H9 (cell line): ENCODE measurements at regions not wholly inside any gene's neighbourhood (a gene's known extent, or its start where the extent isn't known, plus 50 kb on each side); places are given as distances from the start of the nearest gene placed in this dataset.
"Not testable (repeated sequence)": the region's sequence is repeated elsewhere in the genome, so short reads cannot be mapped to it uniquely, and the experiment has no call there.

Experiments
- DNase-seq: peaks from one replicate; pipeline ENCODE4 v3.0.0-alpha.2; 2017
- H2AFZ ChIP-seq: one replicate; pipeline ENCODE4 v1.6.1; 2013; ENCODE audit warnings: mild to moderate bottlenecking, low read length, control low read depth, moderate library complexity
- H2AK5ac ChIP-seq: 2 replicates; pipeline ENCODE4 v1.6.1; 2013; ENCODE audit warnings: low read length, control low read depth, mixed read lengths; ENCODE audit not compliant: insufficient read length
- H2BK120ac ChIP-seq: one replicate; pipeline ENCODE4 v1.6.1; 2013; ENCODE audit warnings: low read depth, mild to moderate bottlenecking, low read length, control low read depth, inconsistent platforms; ENCODE audit not compliant: poor library complexity, severe bottlenecking
- H2BK12ac ChIP-seq: 2 replicates; pipeline ENCODE4 v1.6.1; 2013; ENCODE audit warnings: low read length, control low read depth, mixed read lengths, low read depth; ENCODE audit not compliant: insufficient read length
- H2BK15ac ChIP-seq: 2 replicates; pipeline ENCODE4 v1.6.1; 2013; ENCODE audit warnings: low read depth, low read length, control low read depth
- H2BK20ac ChIP-seq: one replicate; pipeline ENCODE4 v1.6.1; 2013; ENCODE audit warnings: low read depth, mild to moderate bottlenecking, low read length, control low read depth, inconsistent platforms; ENCODE audit not compliant: poor library complexity, severe bottlenecking
- H2BK5ac ChIP-seq: 2 replicates; pipeline ENCODE4 v1.6.1; 2013; ENCODE audit warnings: low read length, control low read depth, mixed read lengths; ENCODE audit not compliant: insufficient read length
- H3K14ac ChIP-seq: 2 replicates; pipeline ENCODE4 v1.6.1; 2013; ENCODE audit warnings: low read length, control low read depth; ENCODE audit not compliant: insufficient read depth
- H3K18ac ChIP-seq: 2 replicates; pipeline ENCODE4 v1.6.1; 2013; ENCODE audit warnings: low read depth, mild to moderate bottlenecking, mixed read lengths, low read length, control low read depth; ENCODE audit not compliant: insufficient read length
- H3K23ac ChIP-seq: 2 replicates; pipeline ENCODE4 v1.6.1; 2013; ENCODE audit warnings: low read length, control low read depth, mixed read lengths, low read depth; ENCODE audit not compliant: insufficient read length
- H3K23me2 ChIP-seq: 2 replicates; pipeline ENCODE4 v1.6.1; 2013; ENCODE audit warnings: low read depth, mild to moderate bottlenecking, mixed read lengths, low read length, control low read depth; ENCODE audit not compliant: insufficient read length, poor library complexity, severe bottlenecking
- H3K27ac ChIP-seq: 2 replicates; pipeline ENCODE4 v1.5.1; 2013; ENCODE audit warnings: low read length, control low read depth, mixed read lengths, low read depth; ENCODE audit not compliant: insufficient read length
- H3K27me3 ChIP-seq: 2 replicates; pipeline ENCODE4 v1.6.1; 2013; ENCODE audit warnings: low read length, control low read depth, inconsistent platforms; ENCODE audit not compliant: insufficient read depth
- H3K4ac ChIP-seq: 2 replicates; pipeline ENCODE4 v1.6.1; 2013; ENCODE audit warnings: low read depth, mild to moderate bottlenecking, control low read depth, inconsistent platforms, low read length, moderate library complexity
- H3K4me1 ChIP-seq: 2 replicates; pipeline ENCODE4 v1.6.1; 2013; ENCODE audit warnings: low read length, control low read depth, inconsistent platforms; ENCODE audit not compliant: insufficient read depth
- H3K4me2 ChIP-seq: 2 replicates; pipeline ENCODE4 v1.6.1; 2013; ENCODE audit warnings: low read length, control low read depth, mixed read lengths; ENCODE audit not compliant: insufficient read length, insufficient read depth
- H3K56ac ChIP-seq: 2 replicates; pipeline ENCODE4 v1.6.1; 2013; ENCODE audit warnings: low read depth, mild to moderate bottlenecking, mixed read lengths, low read length, control low read depth; ENCODE audit not compliant: insufficient read length
- H3K79me1 ChIP-seq: 2 replicates; pipeline ENCODE4 v1.6.1; 2013; ENCODE audit warnings: low read depth, mild to moderate bottlenecking, moderate library complexity, low read length, control low read depth, inconsistent platforms; ENCODE audit not compliant: insufficient read depth, poor library complexity, severe bottlenecking
- H3K79me2 ChIP-seq: 2 replicates; pipeline ENCODE4 v1.6.1; 2013; ENCODE audit warnings: low read length, control low read depth, inconsistent platforms; ENCODE audit not compliant: insufficient read depth
- H3K9ac ChIP-seq: 2 replicates; pipeline ENCODE4 v1.6.1; 2013; ENCODE audit warnings: low read length, control low read depth, mixed read lengths; ENCODE audit not compliant: insufficient read length; ENCODE audit errors: extremely low read depth
- H3K9me3 ChIP-seq: one replicate; pipeline ENCODE4 v1.6.1; 2013; ENCODE audit warnings: low read depth, low read length, inconsistent platforms; ENCODE audit not compliant: control insufficient read depth
- H3T11ph ChIP-seq: one replicate; pipeline ENCODE4 v1.6.1; 2013; ENCODE audit warnings: mild to moderate bottlenecking, low read length, control low read depth, inconsistent platforms
- H4K20me1 ChIP-seq: one replicate; pipeline ENCODE4 v1.6.1; 2013; ENCODE audit not compliant: control insufficient read depth, insufficient read length, insufficient read depth
- H4K5ac ChIP-seq: 2 replicates; pipeline ENCODE4 v1.6.1; 2013; ENCODE audit warnings: low read depth, mild to moderate bottlenecking, mixed read lengths, low read length, control low read depth; ENCODE audit not compliant: insufficient read length
- H4K8ac ChIP-seq: replicated peaks from 2 replicates; pipeline ENCODE4 v1.6.1; 2013; ENCODE audit warnings: low read length, control low read depth, mixed read lengths, low read depth; ENCODE audit not compliant: insufficient read length
- H4K91ac ChIP-seq: 2 replicates; pipeline ENCODE4 v1.6.1; 2013; ENCODE audit warnings: low read depth, mild to moderate bottlenecking, moderate library complexity, mixed read lengths, low read length, control low read depth; ENCODE audit not compliant: insufficient read length
- H3K27ac Mint-ChIP-seq, 3 experiments: 2 replicates in 2 of 3; 3 replicates in 1 of 3; pipeline ENCODE4 v1.8.0; 2020 to 2021; ENCODE audit warnings: mixed read lengths in 3 of 3, mild to moderate bottlenecking in 1 of 3, moderate library complexity in 1 of 3
- H3K27me3 Mint-ChIP-seq: 2 replicates; pipeline ENCODE4 v1.8.0; 2021; ENCODE audit warnings: low read depth, mild to moderate bottlenecking, moderate library complexity, mixed read lengths
- H3K36me3 Mint-ChIP-seq, 3 experiments: 2 replicates in 2 of 3; 3 replicates in 1 of 3; pipeline ENCODE4 v1.8.0; 2020 to 2021; ENCODE audit warnings: low read depth in 3 of 3, mixed read lengths in 3 of 3; ENCODE audit not compliant: insufficient read depth in 1 of 3
- H3K4me1 Mint-ChIP-seq, 2 experiments: 2 replicates each; pipeline ENCODE4 v1.8.0; 2020; ENCODE audit warnings: mixed read lengths in 2 of 2
- H3K4me3 Mint-ChIP-seq, 2 experiments: 2 replicates in 1 of 2; 3 replicates in 1 of 2; pipeline ENCODE4 v1.8.0; 2020 to 2021; ENCODE audit warnings: mild to moderate bottlenecking in 2 of 2, mixed read lengths in 2 of 2, moderate library complexity in 1 of 2
- H3K9me3 Mint-ChIP-seq, 2 experiments: 2 replicates in 1 of 2; 3 replicates in 1 of 2; pipeline ENCODE4 v1.8.0; 2020; ENCODE audit warnings: mild to moderate bottlenecking in 2 of 2, mixed read lengths in 2 of 2, moderate library complexity in 1 of 2
- CTCF ChIP-seq: fragments of 200-600 bp; sonication (generic); conservative IDR thresholded peaks from 3 replicates; pipeline ENCODE4 v1.8.0; 2021; ENCODE audit warnings: antibody characterized with exemption, mild to moderate bottlenecking
- WGBS: extraction: QIAGEN DNeasy Blood & Tissue Kit; methylation state at CpG from one replicate; pipeline ENCODE4 v1.1.7; 2013; ENCODE audit warnings: missing lambda C conversion rate, low lambda C conversion rate, mixed read lengths; ENCODE audit not compliant: insufficient read length; ENCODE audit errors: extremely low coverage; 5-methylcytosine and 5-hydroxymethylcytosine counted together

- Histone ChIP-seq H3K9ac (no peak overlapping the region), H3K56ac (no peak overlapping the region), H2AK5ac (no peak overlapping the region), H2AFZ (no peak overlapping the region), H3K9me3 (no peaks in the 10 kb centered on the region), H3K23ac (no peak overlapping the region), H3T11ph (no peak overlapping the region), H2BK15ac (no peak overlapping the region), H3K4me1 (no peaks in the 10 kb centered on the region), H4K20me1 (no peaks in the 10 kb centered on the region), H2BK5ac (no peak overlapping the region), H3K4ac (no peak overlapping the region), H2BK120ac (no peak overlapping the region), H2BK12ac (no peak overlapping the region), H3K18ac (no peak overlapping the region), H3K27me3 (no peaks in the 10 kb centered on the region), H4K91ac (no peak overlapping the region), H3K79me1 (no peaks in the 10 kb centered on the region), H3K27ac (no peak overlapping the region), H3K14ac (no peak overlapping the region), H4K5ac (no peak overlapping the region), H3K4me2 (no peak overlapping the region), H4K8ac (no peak overlapping the region), H3K79me2 (no peaks in the 10 kb centered on the region), H3K23me2 (no peaks in the 10 kb centered on the region), H2BK20ac (no peak overlapping the region)
- H3K36me3 Mint-ChIP-seq, result no peaks in the 10 kb centered on the region; a peak in 1 of 7 replicates
- H3K4me1 Mint-ChIP-seq, result peaks cover 6 to 9% of the 10 kb centered on the region in 2 experiments
- no peak for TF ChIP-seq CTCF
- H3K27ac Mint-ChIP-seq, result no peak overlapping the region
- no peak for DNase-seq
- WGBS, result no CpG with 5 or more reads among the region's 4 CpGs
- H3K4me3 Mint-ChIP-seq, result no peak overlapping the region
- no peaks in the 10 kb centered on the region for H3K27me3 Mint-ChIP-seq
- H3K9me3 Mint-ChIP-seq, result peaks cover 0 to 2% of the 10 kb centered on the region in 2 experiments; a peak in 1 of 5 replicates
Measured at GRCh38 chr17:62134397-62134796, 69.3 kb upstream of the MED13 start.

- H4K20me1 ChIP-seq, H2BK20ac ChIP-seq, H3K9me3 Mint-ChIP-seq, H3K14ac ChIP-seq, H3K27me3 ChIP-seq, H3K4me3 Mint-ChIP-seq, H2BK5ac ChIP-seq, H2AFZ ChIP-seq, H3K9ac ChIP-seq, H2BK120ac ChIP-seq, H3K23ac ChIP-seq, H3K27me3 Mint-ChIP-seq, H3K23me2 ChIP-seq, H3K4me1 Mint-ChIP-seq, H3K4ac ChIP-seq, H3K27ac Mint-ChIP-seq, H3K4me2 ChIP-seq, H4K91ac ChIP-seq, H2BK15ac ChIP-seq, H3K27ac ChIP-seq, H3K9me3 ChIP-seq, H3K4me1 ChIP-seq, H3K56ac ChIP-seq, H3K79me2 ChIP-seq, H4K5ac ChIP-seq, H2AK5ac ChIP-seq, H2BK12ac ChIP-seq, H3K18ac ChIP-seq, H3T11ph ChIP-seq, H3K79me1 ChIP-seq, H3K36me3 Mint-ChIP-seq, DNase-seq, H4K8ac ChIP-seq: not testable (repeated sequence)
- no CpG with 5 or more reads among the region's 6 CpGs for WGBS
Measured at GRCh38 chr17:62131271-62131670, 66.2 kb upstream of the MED13 start.
